ENCODE measurements at regions not wholly inside any gene's neighbourhood (a gene's known extent, or its start where the extent isn't known, plus 50 kb on each side); places are given as distances from the start of the nearest gene placed in this dataset.

DNA sequence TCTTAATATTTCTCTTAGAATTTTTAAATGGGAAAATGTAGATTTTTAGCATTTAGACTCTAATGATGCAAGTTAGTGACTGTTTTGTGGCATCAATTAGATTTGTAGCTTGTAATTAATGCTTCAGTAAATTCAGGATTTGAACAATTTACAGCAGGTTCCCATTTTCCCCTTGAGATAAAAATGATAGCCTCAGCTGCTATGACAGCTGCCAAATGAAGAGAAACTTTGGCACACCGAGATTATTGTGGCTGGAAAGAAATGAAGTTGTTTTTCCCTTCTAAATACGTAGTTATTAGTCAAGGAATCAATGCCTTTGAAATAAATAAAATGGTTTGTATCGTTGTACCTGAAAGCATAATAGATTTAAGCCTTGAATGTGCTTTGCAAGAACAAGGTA is 206.4 kb upstream of the P2RY1 start:
- H3K4me1 ChIP-seq: no peaks in the 10 kb centered on the region
- H3K9me3 ChIP-seq: no peaks in the 10 kb centered on the region
- no peak overlapping the region for H3K4me3 ChIP-seq
- no peak for DNase-seq (ENCODE audit: low spot score in 2 of 2)
- TF ChIP-seq CTCF (IDR thresholded peaks at IDR 0.05): no peak
- H3K36me3 ChIP-seq: no peaks in the 10 kb centered on the region
- intact Hi-C loops (cut with DNase I): no loop called here
- no peak overlapping the region for H3K27ac ChIP-seq
- H3K27me3 ChIP-seq: no peaks in the 10 kb centered on the region

DNA sequence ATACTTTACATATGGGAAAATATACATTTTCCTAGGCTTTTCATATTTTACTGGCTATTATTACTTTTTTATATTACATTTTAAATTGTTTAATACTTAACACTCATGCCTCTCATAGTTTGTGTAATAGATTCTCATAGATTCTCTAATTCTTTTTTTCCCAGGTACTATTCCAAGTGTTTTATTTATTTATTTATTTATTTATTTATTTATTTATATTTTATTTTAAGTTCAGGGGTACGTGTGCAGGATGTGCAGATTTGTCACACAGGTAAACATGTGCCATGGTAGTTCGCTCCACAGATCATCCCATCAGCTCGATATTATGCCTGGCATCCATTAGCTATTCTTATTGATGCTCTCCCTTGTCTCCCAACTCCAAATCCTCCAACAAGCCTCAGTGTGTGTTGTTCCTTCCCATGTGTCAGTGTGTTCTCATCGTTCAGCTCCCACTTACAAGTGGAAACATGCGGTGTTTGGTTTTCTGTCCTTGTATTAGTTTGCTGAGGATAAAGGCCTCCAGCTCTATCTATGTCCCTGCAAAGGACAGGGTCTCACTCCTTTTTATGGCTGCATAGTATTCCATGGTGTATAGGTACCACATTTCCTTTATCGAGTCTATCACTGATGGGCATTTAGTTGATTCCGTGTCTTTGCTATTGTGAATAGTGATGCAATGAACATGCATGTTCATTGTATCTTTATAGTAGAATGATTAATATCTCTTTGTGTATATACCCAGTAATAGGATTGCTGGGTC is 205.4 kb upstream of the P2RY1 start:
- H3K4me1 ChIP-seq: no peaks in the 10 kb centered on the region
- H3K9me3 ChIP-seq: no peaks in the 10 kb centered on the region
- no peak for DNase-seq (ENCODE audit: low spot score in 2 of 2)
- H3K27me3 ChIP-seq: no peaks in the 10 kb centered on the region
- no peaks in the 10 kb centered on the region for H3K36me3 ChIP-seq
- no peak overlapping the region for H3K27ac ChIP-seq
- no peak for TF ChIP-seq CTCF (IDR thresholded peaks at IDR 0.05)
- no peak overlapping the region for H3K4me3 ChIP-seq
- intact Hi-C loops (cut with DNase I): no loop called here

- Histone ChIP-seq H3K36me3 (no peaks in the 10 kb centered on the region), H3K9me3 (no peaks in the 10 kb centered on the region), H3K27ac (no peak overlapping the region), H3K4me1 (no peaks in the 10 kb centered on the region), H3K4me3 (no peak overlapping the region), H3K27me3 (no peaks in the 10 kb centered on the region)
- intact Hi-C loops (cut with DNase I): no loop called here
- no peak for DNase-seq (ENCODE audit: low spot score in 2 of 2)
- no peak for TF ChIP-seq CTCF (IDR thresholded peaks at IDR 0.05)
Observed at GRCh38 chr3:152635389-152635788, 199.5 kb upstream of the P2RY1 start.

DNA sequence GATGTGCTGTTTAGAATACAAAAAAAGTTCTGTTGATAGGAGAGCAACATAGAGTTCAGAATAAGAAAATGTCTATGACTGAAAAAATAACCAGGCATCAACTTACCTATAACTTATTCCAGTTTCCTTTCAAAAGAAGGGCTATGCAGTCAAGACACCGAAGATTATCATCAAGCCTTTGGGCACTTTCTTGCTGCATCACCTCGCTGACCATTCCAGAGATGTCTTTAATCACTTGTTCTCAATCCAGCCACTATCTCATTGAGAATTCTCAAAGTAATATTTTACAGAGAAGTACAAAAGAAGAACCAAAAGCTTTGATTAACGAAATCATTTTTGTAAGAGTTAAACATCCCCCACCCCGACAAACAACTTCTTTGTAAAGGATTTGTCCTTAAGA is 198.3 kb upstream of the P2RY1 start:
- Histone ChIP-seq H3K27ac (no peak overlapping the region), H3K4me1 (no peaks in the 10 kb centered on the region), H3K36me3 (no peaks in the 10 kb centered on the region), H3K4me3 (no peak overlapping the region), H3K9me3 (no peaks in the 10 kb centered on the region), H3K27me3 (no peaks in the 10 kb centered on the region)
- no peak for TF ChIP-seq CTCF (IDR thresholded peaks at IDR 0.05)
- intact Hi-C loops (cut with DNase I): no loop called here
- no peak for DNase-seq (ENCODE audit: low spot score in 2 of 2)

GRCh38 chr3:152638214-152638613 is 196.7 kb upstream of the P2RY1 start:
- no peaks in the 10 kb centered on the region for H3K9me3 ChIP-seq
- H3K4me3 ChIP-seq: no peak overlapping the region
- intact Hi-C loops (cut with DNase I): no loop called here
- no peak for TF ChIP-seq CTCF (IDR thresholded peaks at IDR 0.05)
- no peak for DNase-seq (ENCODE audit: low spot score in 2 of 2)
- H3K27me3 ChIP-seq: no peaks in the 10 kb centered on the region
- no peaks in the 10 kb centered on the region for H3K36me3 ChIP-seq
- H3K4me1 ChIP-seq: no peaks in the 10 kb centered on the region
- no peak overlapping the region for H3K27ac ChIP-seq
